GM23338 (cell line): ENCODE measurements at regions not wholly inside any gene's neighbourhood (a gene's known extent, or its start where the extent isn't known, plus 50 kb on each side); places are given as distances from the start of the nearest gene placed in this dataset.

Source experiments
- CREB1 ChIP-seq: fragments of 250-450 bp; sonication (Bioruptor Pico); IDR thresholded peaks from 2 replicates; pipeline ENCODE4 v1.5.0; 2020; ENCODE audit warnings: low read depth, mild to moderate bottlenecking, moderate library complexity
- CTCF ChIP-seq, 2 experiments: fragments of 200-600 bp in 1 of 2; sonication (generic) in 1 of 2; conservative IDR thresholded peaks; 2 replicates each; pipeline versions ENCODE4 v1.5.1 to v1.6.1; 2016 to 2017; ENCODE audit warnings: antibody characterized with exemption in 2 of 2, low read depth in 2 of 2, mild to moderate bottlenecking in 2 of 2, moderate library complexity in 1 of 2
- EZH2 ChIP-seq: fragments of 200-600 bp; sonication (generic); IDR thresholded peaks from one replicate; pipeline ENCODE4 v1.8.0; 2017; ENCODE audit warnings: antibody characterized with exemption, mild to moderate bottlenecking, low read depth; ENCODE audit not compliant: unreplicated experiment
- EZH2phosphoT487 ChIP-seq: fragments of 200-600 bp; sonication (generic); IDR thresholded peaks from one replicate; pipeline ENCODE4 v1.8.1; 2018; ENCODE audit warnings: antibody characterized with exemption; ENCODE audit not compliant: unreplicated experiment
- POLR2AphosphoS5 ChIP-seq: IDR thresholded peaks from 2 replicates; pipeline ENCODE4 v1.6.1; 2016; ENCODE audit warnings: antibody characterized with exemption, low read depth
- REST ChIP-seq: IDR thresholded peaks from one replicate; pipeline ENCODE4 v1.6.1; 2018; ENCODE audit warnings: antibody characterized with exemption; ENCODE audit not compliant: unreplicated experiment
- STAT1 ChIP-seq: IDR thresholded peaks from one replicate; pipeline ENCODE4 v1.6.1; 2016; ENCODE audit warnings: antibody characterized with exemption; ENCODE audit not compliant: unreplicated experiment
- ZNF114 ChIP-seq: fragments of 250-450 bp; sonication (Bioruptor Pico); IDR thresholded peaks from 2 replicates; pipeline ENCODE4 v1.5.0; 2020; ENCODE audit warnings: mild to moderate bottlenecking, moderate library complexity

- no peak for TF ChIP-seq CTCF (conservative IDR thresholded peaks at IDR 0.05; ENCODE audit: low read depth in 2 of 2)
- no peak for TF ChIP-seq ZNF114
- TF ChIP-seq REST: no peak
- no peak for TF ChIP-seq EZH2
- TF ChIP-seq EZH2phosphoT487: no peak
- TF ChIP-seq CREB1 (CRISPR knock-in tag): no peak
- TF ChIP-seq POLR2AphosphoS5: no peak
- TF ChIP-seq STAT1: no peak
Measured at GRCh38 chr18:22525313-22525712, 107.6 kb upstream of the CTAGE1 start.
